GM23338 (cell line): ENCODE measurements at regions not wholly inside any gene's neighbourhood (a gene's known extent, or its start where the extent isn't known, plus 50 kb on each side); places are given as distances from the start of the nearest gene placed in this dataset.

Experiments used
- ATAC-seq: fragments of 200-7000 bp; cut with Tn5 transposase; 3 replicates; pipeline ENCODE4 v1.9.1; 2020
- DNase-seq: peaks from one replicate; pipeline ENCODE4 v3.0.0-alpha.2; 2015; ENCODE audit warnings: low spot score
- H2AFZ ChIP-seq: fragments of 200-600 bp; sonication (generic); 2 replicates; pipeline ENCODE4 v1.8.0; 2016; ENCODE audit warnings: antibody characterized with exemption, mild to moderate bottlenecking, moderate library complexity
- H3F3A ChIP-seq: fragments of 200-600 bp; sonication (generic); replicated peaks from 2 replicates; pipeline ENCODE4 v1.8.0; 2017; ENCODE audit warnings: antibody characterized with exemption, mixed run types, low read depth
- H3K27ac ChIP-seq: fragments of 200-600 bp; sonication (generic); 2 replicates; pipeline ENCODE4 v1.6.1; 2016; ENCODE audit warnings: low read depth
- H3K27me3 ChIP-seq: fragments of 200-600 bp; sonication (generic); 2 replicates; pipeline ENCODE4 v1.8.0; 2016; ENCODE audit warnings: mild to moderate bottlenecking, mixed run types, moderate library complexity; ENCODE audit not compliant: insufficient read depth
- H3K36me3 ChIP-seq: fragments of 200-600 bp; sonication (generic); 2 replicates; pipeline ENCODE4 v1.8.0; 2016; ENCODE audit warnings: mild to moderate bottlenecking; ENCODE audit not compliant: insufficient read depth
- H3K4me1 ChIP-seq: fragments of 200-600 bp; sonication (generic); 2 replicates; pipeline ENCODE4 v1.8.0; 2016; ENCODE audit warnings: mild to moderate bottlenecking, moderate library complexity; ENCODE audit not compliant: insufficient read depth
- H3K4me2 ChIP-seq: fragments of 200-600 bp; sonication (generic); 2 replicates; pipeline ENCODE4 v1.7.1; 2017; ENCODE audit warnings: mixed run types
- H3K4me3 ChIP-seq: fragments of 200-600 bp; sonication (generic); 2 replicates; pipeline ENCODE4 v1.6.1; 2016; ENCODE audit warnings: mixed run types
- H3K79me2 ChIP-seq: fragments of 200-600 bp; sonication (generic); replicated peaks from 2 replicates; pipeline ENCODE4 v1.8.0; 2017; ENCODE audit warnings: mild to moderate bottlenecking; ENCODE audit not compliant: insufficient read depth
- H3K9me2 ChIP-seq: fragments of 200-600 bp; sonication (generic); 2 replicates; pipeline ENCODE4 v1.8.0; 2017; ENCODE audit not compliant: insufficient read depth
- H4K20me1 ChIP-seq: fragments of 200-600 bp; sonication (generic); replicated peaks from 2 replicates; pipeline ENCODE4 v1.8.0; 2017; ENCODE audit warnings: mild to moderate bottlenecking; ENCODE audit not compliant: insufficient read depth
- H3K27ac Mint-ChIP-seq: 2 replicates; pipeline ENCODE4 v1.8.0; 2020; ENCODE audit warnings: inconsistent platforms, mild to moderate bottlenecking, moderate library complexity, mixed read lengths
- H3K27me3 Mint-ChIP-seq: 3 replicates; pipeline ENCODE4 v1.8.0; 2022; ENCODE audit warnings: low read depth, mild to moderate bottlenecking, moderate library complexity, mixed read lengths, inconsistent platforms; ENCODE audit not compliant: insufficient read depth, poor library complexity
- H3K36me3 Mint-ChIP-seq: 3 replicates; pipeline ENCODE4 v1.8.0; 2021; ENCODE audit warnings: low read depth, mild to moderate bottlenecking, inconsistent platforms, moderate library complexity, mixed read lengths
- H3K4me1 Mint-ChIP-seq: 3 replicates; pipeline ENCODE4 v1.8.0; 2020; ENCODE audit warnings: mild to moderate bottlenecking, inconsistent platforms, mixed read lengths
- H3K4me3 Mint-ChIP-seq: 3 replicates; pipeline ENCODE4 v1.8.0; 2021; ENCODE audit warnings: moderate library complexity, mild to moderate bottlenecking, inconsistent platforms, mixed read lengths
- H3K9me3 Mint-ChIP-seq: 3 replicates; pipeline ENCODE4 v1.8.0; 2020; ENCODE audit warnings: moderate library complexity, mild to moderate bottlenecking, inconsistent platforms, mixed read lengths
- CREB1 ChIP-seq: fragments of 250-450 bp; sonication (Bioruptor Pico); IDR thresholded peaks from 2 replicates; pipeline ENCODE4 v1.5.0; 2020; ENCODE audit warnings: low read depth, mild to moderate bottlenecking, moderate library complexity
- CTCF ChIP-seq, 2 experiments: fragments of 200-600 bp in 1 of 2; sonication (generic) in 1 of 2; conservative IDR thresholded peaks; 2 replicates each; pipeline versions ENCODE4 v1.5.1 to v1.6.1; 2016 to 2017; ENCODE audit warnings: antibody characterized with exemption in 2 of 2, low read depth in 2 of 2, mild to moderate bottlenecking in 2 of 2, moderate library complexity in 1 of 2
- ETS1 ChIP-seq: IDR thresholded peaks from 2 replicates; pipeline ENCODE4 v1.6.1; 2016; ENCODE audit warnings: antibody characterized with exemption
- EZH2phosphoT487 ChIP-seq: fragments of 200-600 bp; sonication (generic); IDR thresholded peaks from one replicate; pipeline ENCODE4 v1.8.1; 2018; ENCODE audit warnings: antibody characterized with exemption; ENCODE audit not compliant: unreplicated experiment
- JUNB ChIP-seq: IDR thresholded peaks from one replicate; pipeline ENCODE4 v1.6.1; 2016; ENCODE audit warnings: antibody characterized with exemption; ENCODE audit not compliant: unreplicated experiment
- NANOG ChIP-seq: IDR thresholded peaks from 2 replicates; pipeline ENCODE4 v1.6.1; 2016; ENCODE audit warnings: antibody characterized with exemption, borderline replicate concordance
- POLR2AphosphoS5 ChIP-seq: IDR thresholded peaks from 2 replicates; pipeline ENCODE4 v1.6.1; 2016; ENCODE audit warnings: antibody characterized with exemption, low read depth
- STAT1 ChIP-seq: IDR thresholded peaks from one replicate; pipeline ENCODE4 v1.6.1; 2016; ENCODE audit warnings: antibody characterized with exemption; ENCODE audit not compliant: unreplicated experiment
- ZNF331 ChIP-seq: fragments of 250-450 bp; sonication (Bioruptor Pico); IDR thresholded peaks from 2 replicates; pipeline ENCODE4 v1.5.0; 2020; ENCODE audit warnings: low read depth, mild to moderate bottlenecking, moderate library complexity
- ZNF462 ChIP-seq: fragments of 250-450 bp; sonication (Bioruptor Pico); IDR thresholded peaks from 2 replicates; pipeline ENCODE4 v1.5.0; 2020; ENCODE audit warnings: mild to moderate bottlenecking, moderate library complexity

GRCh38 chr7:27367933-27368549 lies 125.4 kb downstream of the EVX1 start:
- Histone ChIP-seq H3K79me2 (no peaks in the 10 kb centered on the region), H4K20me1 (no peaks in the 10 kb centered on the region), H3K4me1 (no peaks in the 10 kb centered on the region), H2AFZ (no peak overlapping the region), H3K4me3 (no peak overlapping the region), H3K9me2 (0 out of 2 replicates have a peak, but pooled peaks cover 4% of the 10 kb centered on the region), H3K27ac (no peak overlapping the region), H3K36me3 (no peaks in the 10 kb centered on the region), H3K27me3 (no peaks in the 10 kb centered on the region), H3F3A (no peaks in the 10 kb centered on the region), H3K4me2 (no peak overlapping the region)
- DNase-seq (no peak), ATAC-seq (no peak)
- Mint-ChIP-seq H3K4me1 (peaks cover 8% of the 10 kb centered on the region), H3K9me3 (no peaks in the 10 kb centered on the region), H3K27me3 (peaks cover 1% of the 10 kb centered on the region), H3K36me3 (no peaks in the 10 kb centered on the region), H3K4me3 (no peak overlapping the region), H3K27ac (no peak overlapping the region)
- no peak for TF ChIP-seq ZNF331 (CRISPR knock-in tag)
- TF ChIP-seq JUNB, result no peak
- no peak for TF ChIP-seq EZH2phosphoT487
- TF ChIP-seq CREB1 (CRISPR knock-in tag), result no peak
- no peak for TF ChIP-seq STAT1
- no peak for TF ChIP-seq POLR2AphosphoS5
- TF ChIP-seq CTCF (conservative IDR thresholded peaks at IDR 0.05; ENCODE audit: low read depth in 2 of 2), result no peak
- TF ChIP-seq NANOG, result no peak
- TF ChIP-seq ETS1, result no peak
- no peak for TF ChIP-seq ZNF462 (CRISPR knock-in tag)
